HTR-8/SVneo (cell line): ENCODE measurements at regions not wholly inside any gene's neighbourhood (a gene's known extent, or its start where the extent isn't known, plus 50 kb on each side); places are given as distances from the start of the nearest gene placed in this dataset.
"Not testable (repeated sequence)": the region's sequence is repeated elsewhere in the genome, so short reads cannot be mapped to it uniquely, and the experiment has no call there.

ENCODE experiments used
- DNase-seq: peaks from one replicate; pipeline ENCODE4 v3.0.0; 2011; ENCODE audit warnings: low spot score, mixed read lengths; ENCODE audit not compliant: insufficient read length
- FAIRE-seq: peaks from 2 replicates; lab custom pipeline; 2011; peaks lifted over from hg19 to GRCh38; lab: Jason Lieb, UNC

- no peak for FAIRE-seq
Measured at GRCh38 chr6:137602313-137603197, 108.4 kb upstream of the OLIG3 start.

GRCh38 chr6:137610702-137611101 is 116.5 kb upstream of the OLIG3 start:
- DNase-seq (no peak), FAIRE-seq (no peak)

More at GRCh38 chr6:137602313-137603197, 108.4 kb upstream of the OLIG3 start:
- DNase-seq, result no peak

- FAIRE-seq (no peak), DNase-seq (no peak)
Measured at GRCh38 chr6:137623293-137623692, 129.1 kb upstream of the OLIG3 start.

- no peak for DNase-seq
- no peak for FAIRE-seq
Measured at GRCh38 chr6:137625100-137625661, 131.0 kb upstream of the OLIG3 start.

GRCh38 chr6:137625808-137626207 is 131.6 kb upstream of the OLIG3 start:
- FAIRE-seq, result no peak
- DNase-seq, result peak; percentile 6

- FAIRE-seq (no peak), DNase-seq (no peak)
Measured at GRCh38 chr6:137630666-137631065, 136.5 kb upstream of the OLIG3 start.

GRCh38 chr6:137631323-137631722 is 137.1 kb upstream of the OLIG3 start:
- FAIRE-seq, result no peak
- DNase-seq, result no peak

GRCh38 chr6:137634177-137634576 is 140.0 kb upstream of the OLIG3 start:
- DNase-seq, FAIRE-seq: not testable (repeated sequence)

- peak; percentile 52 for DNase-seq
- no peak for FAIRE-seq
Measured at GRCh38 chr6:137637121-137637520, 142.9 kb upstream of the OLIG3 start.

GRCh38 chr6:137638926-137639706 is 144.9 kb upstream of the OLIG3 start:
- DNase-seq (no peak), FAIRE-seq (no peak)

- FAIRE-seq, result no peak
Measured at GRCh38 chr6:137640086-137640485, 145.9 kb upstream of the OLIG3 start.

GRCh38 chr6:137641474-137642077 is 147.4 kb upstream of the OLIG3 start:
- no peak for FAIRE-seq

More at GRCh38 chr6:137640086-137640485, 145.9 kb upstream of the OLIG3 start:
- DNase-seq, result no peak

GRCh38 chr6:137643210-137643609 is 149.0 kb upstream of the OLIG3 start:
- FAIRE-seq, DNase-seq: not testable (repeated sequence)

More at GRCh38 chr6:137641474-137642077, 147.4 kb upstream of the OLIG3 start:
- DNase-seq, result peak; percentile 64

- not testable (repeated sequence) for DNase-seq
Measured at GRCh38 chr6:137643644-137644043, 149.4 kb upstream of the OLIG3 start.

GRCh38 chr6:137645850-137646249 is 151.7 kb upstream of the OLIG3 start:
- no peak for DNase-seq
- no peak for FAIRE-seq

More at GRCh38 chr6:137643644-137644043, 149.4 kb upstream of the OLIG3 start:
- not testable (repeated sequence) for FAIRE-seq

- no peak for DNase-seq
- FAIRE-seq, result no peak
Measured at GRCh38 chr6:137646484-137646883, 152.3 kb upstream of the OLIG3 start.

GRCh38 chr6:137647762-137648447 is 153.7 kb upstream of the OLIG3 start:
- DNase-seq (no peak), FAIRE-seq (no peak)

- no peak for FAIRE-seq
- DNase-seq, result no peak
Measured at GRCh38 chr6:137650720-137651119, 156.5 kb upstream of the OLIG3 start.

GRCh38 chr6:137651178-137651577 is 157.0 kb upstream of the OLIG3 start:
- no peak for DNase-seq
- FAIRE-seq, result no peak
